Adipocyte (in vitro differentiated cells): ENCODE measurements at regions not wholly inside any gene's neighbourhood (a gene's known extent, or its start where the extent isn't known, plus 50 kb on each side); places are given as distances from the start of the nearest gene placed in this dataset.
"Not testable (repeated sequence)": the region's sequence is repeated elsewhere in the genome, so short reads cannot be mapped to it uniquely, and the experiment has no call there.

Experiments
- DNase-seq: peaks from one replicate; pipeline ENCODE4 v3.0.0-alpha.2; 2015; ENCODE audit warnings: low read depth
- H3K27me3 ChIP-seq: replicated peaks from 2 replicates; pipeline ENCODE4 v1.7.0; 2013; ENCODE audit warnings: mild to moderate bottlenecking, low read length, moderate library complexity; ENCODE audit not compliant: control insufficient read depth, insufficient read depth
- H3K36me3 ChIP-seq: 2 replicates; pipeline ENCODE4 v1.7.0; 2013; ENCODE audit warnings: low read length, mild to moderate bottlenecking, moderate library complexity; ENCODE audit not compliant: control insufficient read depth, insufficient read depth, severe bottlenecking
- H3K4me1 ChIP-seq: 2 replicates; pipeline ENCODE4 v1.7.0; 2013; ENCODE audit warnings: mild to moderate bottlenecking, low read length, moderate library complexity; ENCODE audit not compliant: control insufficient read depth, insufficient read depth
- H3K4me3 ChIP-seq: 2 replicates; pipeline ENCODE4 v1.7.0; 2013; ENCODE audit warnings: mild to moderate bottlenecking, low read length, moderate library complexity
- H3K9ac ChIP-seq: 2 replicates; pipeline ENCODE4 v1.7.0; 2013; ENCODE audit warnings: mild to moderate bottlenecking, low read length, moderate library complexity
- H3K9me3 ChIP-seq: 2 replicates; pipeline ENCODE4 v1.7.0; 2013; ENCODE audit warnings: mild to moderate bottlenecking, low read length, moderate library complexity; ENCODE audit not compliant: control insufficient read depth

DNA sequence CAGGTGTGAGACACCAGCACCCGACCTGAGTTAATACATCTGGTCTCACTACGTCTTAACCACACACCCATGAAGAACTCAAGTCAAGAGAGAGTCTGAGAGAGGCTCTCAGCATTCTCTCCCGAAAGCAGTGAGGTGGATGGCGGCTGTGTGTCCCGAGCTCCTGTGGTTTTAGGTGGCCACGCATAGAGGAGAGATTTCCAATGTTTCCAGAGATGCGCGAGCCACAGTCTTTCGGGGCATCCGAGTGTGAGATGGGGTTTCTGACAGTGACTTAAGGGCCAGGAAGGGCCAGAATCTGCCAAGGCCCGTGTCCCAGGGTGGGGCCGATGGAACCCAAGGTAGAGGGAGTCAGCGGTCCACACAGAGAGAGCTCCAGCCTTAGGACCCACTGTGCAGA is 97.5 kb upstream of the ANKRD30BL start:
- not testable (repeated sequence) for DNase-seq, H3K9me3 ChIP-seq, H3K9ac ChIP-seq, H3K27me3 ChIP-seq, H3K4me3 ChIP-seq, H3K36me3 ChIP-seq, H3K4me1 ChIP-seq

DNA sequence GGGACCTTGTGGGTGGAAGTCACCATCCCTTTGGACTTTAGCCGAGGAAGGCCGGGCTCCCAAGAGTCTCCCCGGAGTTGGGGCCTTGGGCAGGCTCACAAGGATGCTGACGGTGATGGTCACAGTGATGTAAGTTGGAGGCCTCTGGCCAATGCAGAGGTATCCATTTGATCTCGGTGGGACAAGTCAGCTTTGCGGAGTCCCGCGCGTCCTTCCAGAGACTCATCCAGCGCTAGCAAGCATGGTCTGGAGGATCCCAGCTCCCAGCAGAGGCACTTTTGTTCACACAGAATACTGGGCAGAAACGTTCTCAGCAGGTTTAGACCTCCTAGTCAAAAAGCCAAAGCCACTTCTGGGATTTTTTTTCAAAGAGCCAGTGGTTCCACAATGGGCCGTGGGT is 103.8 kb upstream of the ANKRD30BL start:
- not testable (repeated sequence) for H3K4me3 ChIP-seq, H3K36me3 ChIP-seq, H3K9ac ChIP-seq, DNase-seq, H3K4me1 ChIP-seq, H3K9me3 ChIP-seq
- peaks cover 18% of the 10 kb centered on the region for H3K27me3 ChIP-seq

- Histone ChIP-seq H3K9ac (peak overlapping the region; percentile 52), H3K4me1 (peaks cover 7% of the 10 kb centered on the region), H3K36me3 (no peaks in the 10 kb centered on the region), H3K27me3 (peaks cover 25% of the 10 kb centered on the region), H3K4me3 (peak overlapping the region; percentile 66), H3K9me3 (no peaks in the 10 kb centered on the region)
- DNase-seq, result no peak
Measured at GRCh38 chr2:132267105-132267497, 105.3 kb upstream of the ANKRD30BL start.

- H3K4me1 ChIP-seq, H3K36me3 ChIP-seq, H3K9me3 ChIP-seq: not testable (repeated sequence)
- peak overlapping the region; percentile 52 for H3K9ac ChIP-seq
- DNase-seq, result peak; percentile 70
- H3K27me3 ChIP-seq, result peaks cover 25% of the 10 kb centered on the region
- peak overlapping the region; percentile 66 for H3K4me3 ChIP-seq
Measured at GRCh38 chr2:132267498-132268283, 105.9 kb upstream of the ANKRD30BL start.

DNA sequence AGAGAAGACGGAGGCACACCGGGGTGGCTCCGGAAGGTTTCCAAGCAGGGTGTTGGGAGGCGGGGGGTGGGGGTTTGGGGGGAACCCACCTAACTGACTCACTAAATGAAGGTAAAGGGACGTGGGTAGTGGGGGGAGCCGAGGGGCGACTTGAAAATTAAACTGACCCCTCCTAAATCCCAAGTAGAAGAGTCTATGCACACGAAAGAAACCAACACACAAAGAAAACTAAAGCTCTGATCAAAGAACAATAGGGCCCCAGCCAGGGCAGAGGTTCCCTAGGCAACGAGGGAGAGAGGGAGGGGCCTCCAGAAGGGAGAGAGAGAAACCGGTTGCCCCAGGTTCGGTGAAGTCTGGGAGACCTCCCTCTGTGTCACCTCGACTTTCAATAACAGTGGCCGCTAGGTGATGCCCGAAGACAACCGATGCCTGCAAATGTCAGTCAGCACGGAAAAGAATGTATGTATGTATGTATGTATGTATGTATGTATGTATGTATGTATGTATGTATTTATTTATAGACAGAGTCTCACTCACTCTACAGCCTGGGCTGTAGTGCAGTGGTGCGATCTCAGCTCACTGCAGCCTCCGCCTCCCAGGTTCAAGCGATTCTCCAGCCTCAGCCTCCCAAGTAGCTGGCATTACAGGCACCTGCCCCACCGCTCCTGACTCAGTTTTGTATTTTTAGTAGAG is 106.7 kb upstream of the ANKRD30BL start:
- H3K4me1 ChIP-seq, H3K9me3 ChIP-seq, H3K36me3 ChIP-seq, H3K9ac ChIP-seq: not testable (repeated sequence)
- peak overlapping the region; percentile 64 for H3K4me3 ChIP-seq
- DNase-seq, result peak; percentile 57
- H3K27me3 ChIP-seq, result peaks cover 25% of the 10 kb centered on the region

- peaks cover 25% of the 10 kb centered on the region for H3K27me3 ChIP-seq
- H3K4me3 ChIP-seq, result no peak overlapping the region
- no peaks in the 10 kb centered on the region for H3K9me3 ChIP-seq
- H3K36me3 ChIP-seq, result no peaks in the 10 kb centered on the region
- H3K4me1 ChIP-seq, result peaks cover 7% of the 10 kb centered on the region
- no peak overlapping the region for H3K9ac ChIP-seq
- DNase-seq, result no peak
Measured at GRCh38 chr2:132268977-132269523, 107.3 kb upstream of the ANKRD30BL start.

- Histone ChIP-seq H3K4me3 (no peak overlapping the region), H3K9me3 (no peaks in the 10 kb centered on the region), H3K4me1 (peaks cover 7% of the 10 kb centered on the region), H3K36me3 (no peaks in the 10 kb centered on the region), H3K27me3 (peaks cover 25% of the 10 kb centered on the region), H3K9ac (no peak overlapping the region)
- no peak for DNase-seq
Measured at GRCh38 chr2:132270255-132270654, 108.5 kb upstream of the ANKRD30BL start.

GRCh38 chr2:132270981-132271546 is 109.3 kb upstream of the ANKRD30BL start:
- Histone ChIP-seq H3K4me1 (peaks cover 7% of the 10 kb centered on the region), H3K27me3 (peaks cover 25% of the 10 kb centered on the region), H3K9me3 (no peaks in the 10 kb centered on the region), H3K9ac (no peak overlapping the region), H3K36me3 (no peaks in the 10 kb centered on the region), H3K4me3 (no peak overlapping the region)
- no peak for DNase-seq

GRCh38 chr2:132271794-132272193 is 110.0 kb upstream of the ANKRD30BL start:
- H3K9ac ChIP-seq, DNase-seq, H3K4me1 ChIP-seq, H3K9me3 ChIP-seq, H3K36me3 ChIP-seq, H3K4me3 ChIP-seq: not testable (repeated sequence)
- H3K27me3 ChIP-seq, result peaks cover 25% of the 10 kb centered on the region

DNA sequence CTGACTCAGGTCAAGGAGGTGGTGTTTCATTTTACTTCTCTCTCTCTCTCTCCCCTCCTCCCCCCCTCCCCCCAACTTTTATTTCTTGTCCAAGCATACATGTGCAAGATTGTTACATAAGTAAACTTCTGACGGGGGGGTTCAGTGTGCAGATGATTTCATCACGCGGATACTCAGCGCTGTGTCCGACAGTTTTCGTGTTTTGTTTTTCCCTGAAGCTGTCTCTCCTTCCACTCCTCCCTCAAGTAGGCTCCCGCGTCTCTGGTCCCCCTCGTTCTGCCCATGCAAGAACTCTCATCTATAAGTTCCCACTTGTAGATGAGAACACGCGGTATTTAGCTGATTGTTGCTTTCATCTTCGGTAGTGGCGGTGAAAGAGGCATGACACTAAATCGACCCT is 111.0 kb upstream of the ANKRD30BL start:
- Histone ChIP-seq H3K4me3 (no peak overlapping the region), H3K9me3 (no peaks in the 10 kb centered on the region), H3K27me3 (peaks cover 23% of the 10 kb centered on the region), H3K36me3 (no peaks in the 10 kb centered on the region), H3K9ac (no peak overlapping the region), H3K4me1 (peaks cover 2% of the 10 kb centered on the region)
- DNase-seq, result no peak

DNA sequence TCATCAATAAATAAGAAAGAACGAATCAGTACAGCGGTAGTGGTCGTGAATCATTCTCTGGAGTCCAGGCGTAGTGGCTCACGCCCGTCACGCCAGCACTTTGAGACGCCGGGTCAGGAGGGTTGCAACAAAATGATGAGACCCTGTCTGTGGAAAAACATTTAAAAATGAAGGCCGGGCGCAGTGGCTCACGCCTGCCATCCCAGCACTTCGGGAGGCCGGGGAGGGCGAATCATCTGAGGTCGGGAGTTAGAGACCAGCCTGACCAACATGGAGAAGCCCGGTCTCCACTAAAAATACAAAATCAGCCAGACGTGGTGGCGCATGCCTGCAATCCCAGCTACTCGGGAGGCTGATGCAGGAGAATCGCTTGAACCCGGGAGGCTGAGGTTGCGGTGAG is 111.8 kb upstream of the ANKRD30BL start:
- not testable (repeated sequence) for H3K9me3 ChIP-seq, H3K4me3 ChIP-seq, DNase-seq, H3K9ac ChIP-seq, H3K4me1 ChIP-seq, H3K36me3 ChIP-seq
- H3K27me3 ChIP-seq, result peaks cover 23% of the 10 kb centered on the region
